ENCODE measurements at regions not wholly inside any gene's neighbourhood (a gene's known extent, or its start where the extent isn't known, plus 50 kb on each side); places are given as distances from the start of the nearest gene placed in this dataset.

GRCh38 chr3:127428344-127428997 lies 140.6 kb upstream of the PRR20G start:
- Mint-ChIP-seq H3K27ac (peak overlapping the region in 2 of 3 experiments; percentile 1 to 50), H3K4me3 (no peak overlapping the region), H3K27me3 (ENCODE audit: low read depth) (peaks cover 33% of the 10 kb centered on the region), H3K36me3 (ENCODE audit: low read depth) (no peaks in the 10 kb centered on the region), H3K4me1 (peaks cover 46% of the 10 kb centered on the region), H3K9me3 (peaks cover 4% of the 10 kb centered on the region)
- no peak for TF ChIP-seq CTCF (IDR thresholded peaks at IDR 0.05; ENCODE audit: unreplicated experiment in 3 of 3)

- Mint-ChIP-seq H3K4me1 (peaks cover 46% of the 10 kb centered on the region), H3K27ac (peak overlapping the region in 2 of 3 experiments; percentile 9 to 50), H3K9me3 (peaks cover 2% of the 10 kb centered on the region), H3K27me3 (ENCODE audit: low read depth) (peaks cover 36% of the 10 kb centered on the region), H3K36me3 (ENCODE audit: low read depth) (no peaks in the 10 kb centered on the region), H3K4me3 (no peak overlapping the region)
- no peak for TF ChIP-seq CTCF (IDR thresholded peaks at IDR 0.05; ENCODE audit: unreplicated experiment in 3 of 3)
Observed at GRCh38 chr3:127427666-127428065, 139.8 kb upstream of the PRR20G start.

- peaks cover 39% of the 10 kb centered on the region for H3K27me3 Mint-ChIP-seq (ENCODE audit: low read depth)
- peak overlapping the region in 2 of 3 experiments; percentile 9 to 39 for H3K27ac Mint-ChIP-seq
- H3K4me1 Mint-ChIP-seq = peaks cover 46% of the 10 kb centered on the region
- no peak for TF ChIP-seq CTCF (IDR thresholded peaks at IDR 0.05; ENCODE audit: unreplicated experiment in 3 of 3)
- H3K4me3 Mint-ChIP-seq = no peak overlapping the region
- peaks cover 2% of the 10 kb centered on the region for H3K9me3 Mint-ChIP-seq
- no peaks in the 10 kb centered on the region for H3K36me3 Mint-ChIP-seq (ENCODE audit: low read depth)
Observed at GRCh38 chr3:127427156-127427555, 139.3 kb upstream of the PRR20G start.

- Mint-ChIP-seq H3K9me3 (peaks cover 2% of the 10 kb centered on the region), H3K4me1 (peaks cover 46% of the 10 kb centered on the region), H3K27ac (peak overlapping the region in 1 of 3 experiments; percentile 39), H3K27me3 (ENCODE audit: low read depth) (peaks cover 39% of the 10 kb centered on the region), H3K36me3 (ENCODE audit: low read depth) (no peaks in the 10 kb centered on the region), H3K4me3 (no peak overlapping the region)
- TF ChIP-seq CTCF (IDR thresholded peaks at IDR 0.05; ENCODE audit: unreplicated experiment in 3 of 3) = no peak
Observed at GRCh38 chr3:127426444-127427153, 138.8 kb upstream of the PRR20G start.

GRCh38 chr3:127425505-127426443 lies 137.9 kb upstream of the PRR20G start:
- TF ChIP-seq CTCF (IDR thresholded peaks at IDR 0.05; ENCODE audit: unreplicated experiment in 3 of 3) = no peak
- Mint-ChIP-seq H3K4me1 (peaks cover 40% of the 10 kb centered on the region), H3K27ac (peak overlapping the region in 2 of 3 experiments; percentile 39 to 50), H3K36me3 (ENCODE audit: low read depth) (no peaks in the 10 kb centered on the region), H3K27me3 (ENCODE audit: low read depth) (peaks cover 34% of the 10 kb centered on the region), H3K9me3 (no peaks in the 10 kb centered on the region), H3K4me3 (peak overlapping the region in 1 of 3 experiments; percentile 56)
